ENCODE measurements at regions not wholly inside any gene's neighbourhood (a gene's known extent, or its start where the extent isn't known, plus 50 kb on each side); places are given as distances from the start of the nearest gene placed in this dataset.

GRCh38 chr4:34035225-34035624, 2209.1 kb downstream of the ARAP2 start:
- TF ChIP-seq CTCF (IDR thresholded peaks at IDR 0.05) (no peak), POLR2A (IDR thresholded peaks at IDR 0.05) (no peak), POLR2AphosphoS5 (IDR thresholded peaks at IDR 0.05) (no peak)
